AG04449 (cell line): ENCODE measurements at regions not wholly inside any gene's neighbourhood (a gene's known extent, or its start where the extent isn't known, plus 50 kb on each side); places are given as distances from the start of the nearest gene placed in this dataset.

ENCODE experiments used
- CTCF ChIA-PET: fragments of 350-600 bp; formaldehyde crosslinking; extraction: SDS; loops from one replicate; lab custom pipeline; 2021; ENCODE audit warnings: antibody characterized with exemption; lab: Yijun Ruan, JAX
- POLR2A ChIA-PET: fragments of 400-600, 350-600 bp; formaldehyde crosslinking; extraction: SDS; loops from one replicate; lab custom pipeline; 2020; ENCODE audit warnings: antibody characterized with exemption, inconsistent platforms; lab: Yijun Ruan, JAX
- DNase-seq: peaks from one replicate; pipeline ENCODE4 v3.0.0-alpha.2; 2010; ENCODE audit warnings: low read depth, low spot score
- H3K4me3 ChIP-seq: 2 replicates; pipeline ENCODE4 v1.5.1; 2011; ENCODE audit warnings: low read depth, mild to moderate bottlenecking, control low read depth, low read length
- TF ChIP-seq, protein P1 (sequence below): IDR thresholded peaks from one replicate; pipeline ENCODE4 v1.5.1; 2011; ENCODE audit warnings: mild to moderate bottlenecking, moderate library complexity, low read length, control low read depth, inconsistent platforms; ENCODE audit not compliant: insufficient read depth; ENCODE audit errors: missing control alignments

- ChIA-PET CTCF (interaction anchor here (1.0 kb wide), 1 partner anchor 12 kb away, joined by 3 read pairs; no protein-coding TSS in a partner anchor), POLR2A (no interaction called here)
- H3K4me3 ChIP-seq: no peak overlapping the region
- no peak for DNase-seq
- TF ChIP-seq, protein P1, sequence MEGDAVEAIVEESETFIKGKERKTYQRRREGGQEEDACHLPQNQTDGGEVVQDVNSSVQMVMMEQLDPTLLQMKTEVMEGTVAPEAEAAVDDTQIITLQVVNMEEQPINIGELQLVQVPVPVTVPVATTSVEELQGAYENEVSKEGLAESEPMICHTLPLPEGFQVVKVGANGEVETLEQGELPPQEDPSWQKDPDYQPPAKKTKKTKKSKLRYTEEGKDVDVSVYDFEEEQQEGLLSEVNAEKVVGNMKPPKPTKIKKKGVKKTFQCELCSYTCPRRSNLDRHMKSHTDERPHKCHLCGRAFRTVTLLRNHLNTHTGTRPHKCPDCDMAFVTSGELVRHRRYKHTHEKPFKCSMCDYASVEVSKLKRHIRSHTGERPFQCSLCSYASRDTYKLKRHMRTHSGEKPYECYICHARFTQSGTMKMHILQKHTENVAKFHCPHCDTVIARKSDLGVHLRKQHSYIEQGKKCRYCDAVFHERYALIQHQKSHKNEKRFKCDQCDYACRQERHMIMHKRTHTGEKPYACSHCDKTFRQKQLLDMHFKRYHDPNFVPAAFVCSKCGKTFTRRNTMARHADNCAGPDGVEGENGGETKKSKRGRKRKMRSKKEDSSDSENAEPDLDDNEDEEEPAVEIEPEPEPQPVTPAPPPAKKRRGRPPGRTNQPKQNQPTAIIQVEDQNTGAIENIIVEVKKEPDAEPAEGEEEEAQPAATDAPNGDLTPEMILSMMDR: no peak
Observed at GRCh38 chr2:120450196-120450820, 104.4 kb downstream of the INHBB start.

GRCh38 chr2:120451334-120451733 lies 105.4 kb downstream of the INHBB start:
- no peak overlapping the region for H3K4me3 ChIP-seq
- no peak for DNase-seq
- TF ChIP-seq, protein P1: no peak
- ChIA-PET POLR2A (no interaction called here), CTCF (interaction anchor here (0.8 to 1.7 kb wide), 3 partner anchors 7 to 11 kb away, joined by 3 to 4 read pairs (median 3); no protein-coding TSS in a partner anchor)

DNA sequence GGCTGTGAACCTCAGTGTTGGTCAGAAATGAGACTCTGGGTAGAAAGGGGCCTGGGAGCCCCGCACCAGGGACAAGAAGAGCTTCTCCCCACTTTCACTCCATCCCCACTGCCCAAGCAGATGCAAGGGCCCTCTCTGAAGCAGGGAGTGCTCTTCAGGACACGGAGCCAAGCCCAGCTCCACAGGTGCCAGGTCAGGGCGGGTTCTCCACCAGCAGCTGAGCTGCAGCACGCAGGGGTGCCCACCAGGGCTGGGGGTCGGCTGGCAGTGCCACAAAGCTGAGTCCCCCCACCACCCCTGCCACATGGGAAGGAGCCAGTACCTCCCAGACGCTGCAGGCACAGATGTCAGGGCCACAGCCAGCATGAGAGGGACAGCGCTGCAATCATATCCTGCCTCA lies 106.2 kb downstream of the INHBB start:
- ChIA-PET CTCF (interaction anchor here (0.8 to 2.3 kb wide), 3 partner anchors 8 to 228 kb away, joined by 3 to 9 read pairs (median 4); no protein-coding TSS in a partner anchor), POLR2A (no interaction called here)
- no peak for DNase-seq
- TF ChIP-seq, protein P1: no peak
- no peak overlapping the region for H3K4me3 ChIP-seq

DNA sequence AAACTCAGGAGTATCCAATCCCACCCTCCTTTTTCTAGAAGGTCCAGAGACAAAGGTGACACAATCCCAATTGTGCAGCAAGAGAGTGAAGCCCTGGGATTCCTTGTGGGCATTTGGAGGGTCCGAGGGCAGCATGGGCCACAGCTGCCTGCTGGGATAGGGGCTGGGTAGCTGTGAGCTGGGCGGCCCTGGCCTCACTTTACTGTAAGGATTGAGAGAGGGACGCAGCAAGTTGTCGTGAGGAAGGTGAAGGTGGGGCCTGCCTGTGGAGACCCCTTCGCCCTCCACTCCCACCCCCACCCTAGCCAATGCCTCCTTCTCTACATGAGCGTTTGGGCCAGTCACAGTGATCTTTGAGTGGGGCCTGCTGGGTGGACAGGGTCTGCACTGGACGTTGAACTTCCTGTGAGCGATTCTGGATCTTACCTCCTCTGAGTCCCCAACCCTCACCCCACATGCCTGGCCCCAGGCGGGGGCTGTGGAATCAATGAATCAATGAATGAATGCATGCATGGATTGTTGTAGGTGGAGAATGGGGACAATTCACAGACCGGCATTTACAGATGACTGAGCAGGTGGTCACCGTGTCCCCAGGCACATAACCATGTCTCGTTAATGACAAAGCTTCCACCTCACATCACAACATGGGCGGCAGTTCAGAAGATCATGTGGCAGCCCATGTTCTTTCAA lies 107.2 kb downstream of the INHBB start:
- no peak for DNase-seq
- CTCF ChIA-PET: interaction anchor here (0.8 to 2.3 kb wide), 3 partner anchors 9 to 227 kb away, joined by 3 to 9 read pairs (median 4); no protein-coding TSS in a partner anchor
- POLR2A ChIA-PET: no interaction called here
- no peak overlapping the region for H3K4me3 ChIP-seq
- TF ChIP-seq, protein P1: no peak

DNA sequence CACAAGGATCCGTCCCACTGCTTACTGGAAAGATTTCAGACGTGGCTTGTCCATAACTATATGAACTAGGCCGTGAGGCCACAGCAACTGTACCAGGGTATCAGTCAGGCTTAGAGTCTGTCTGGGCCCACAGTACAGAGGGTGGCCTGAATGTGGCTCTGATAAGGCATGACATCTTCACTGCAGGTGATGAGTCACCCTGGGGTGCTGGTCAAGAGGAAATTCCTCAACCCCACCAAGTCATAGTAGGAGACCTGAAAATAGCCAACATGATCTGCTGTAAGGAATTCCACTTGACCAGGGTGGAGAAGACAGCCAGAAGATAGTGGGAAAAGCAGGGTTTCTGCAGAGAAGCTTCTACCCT lies 107.7 kb downstream of the INHBB start:
- TF ChIP-seq, protein P1: no peak
- ChIA-PET POLR2A (no interaction called here), CTCF (interaction anchor here (1.7 to 2.3 kb wide), 2 partner anchors 8 to 9 kb away, joined by 3 to 9 read pairs; no protein-coding TSS in a partner anchor)
- no peak overlapping the region for H3K4me3 ChIP-seq
- DNase-seq: peak; percentile 21
